SK-N-SH treated with all-trans-retinoic acid at 6 μM for 48 hours (cell line): ENCODE measurements at regions not wholly inside any gene's neighbourhood (a gene's known extent, or its start where the extent isn't known, plus 50 kb on each side); places are given as distances from the start of the nearest gene placed in this dataset.

Experiments
- ATAC-seq: fragments of 200-7000 bp; cut with Tn5 transposase; 3 replicates; pipeline ENCODE4 v1.9.1; 2020; ENCODE audit warnings: mild to moderate bottlenecking, moderate library complexity
- ARNTL ChIP-seq: fragments of 450-650 bp; formaldehyde crosslinking; IDR thresholded peaks from 2 replicates; pipeline ENCODE4 v1.5.0; 2020; ENCODE audit warnings: low read depth, mild to moderate bottlenecking, moderate library complexity, borderline replicate concordance
- BACH2 ChIP-seq: fragments of 250-450 bp; sonication (Bioruptor Pico); IDR thresholded peaks from 2 replicates; pipeline ENCODE4 v1.9.0; 2021; ENCODE audit warnings: mild to moderate bottlenecking, borderline replicate concordance
- CSDC2 ChIP-seq: fragments of 250-450 bp; sonication (Bioruptor Pico); IDR thresholded peaks from 2 replicates; pipeline ENCODE4 v1.5.0; 2020; ENCODE audit warnings: mild to moderate bottlenecking, moderate library complexity
- ESRRG ChIP-seq: fragments of 250-450 bp; sonication (Bioruptor Pico); IDR thresholded peaks from 2 replicates; pipeline ENCODE4 v1.6.1; 2021; ENCODE audit warnings: mild to moderate bottlenecking
- GLIS3 ChIP-seq: fragments of 250-450 bp; sonication (Bioruptor Pico); IDR thresholded peaks from 2 replicates; pipeline ENCODE4 v1.5.0; 2020; ENCODE audit warnings: mild to moderate bottlenecking, moderate library complexity
- ISL1 ChIP-seq: fragments of 250-450 bp; sonication (Bioruptor Pico); IDR thresholded peaks from 2 replicates; pipeline ENCODE4 v2.1.2; 2022; ENCODE audit warnings: mild to moderate bottlenecking, moderate library complexity
- OSR1 ChIP-seq: fragments of 250-450 bp; sonication (Bioruptor Pico); IDR thresholded peaks from 2 replicates; pipeline ENCODE4 v1.8.0; 2022; ENCODE audit warnings: moderate library complexity, mild to moderate bottlenecking, inconsistent platforms
- PPARA ChIP-seq: fragments of 250-450 bp; sonication (Bioruptor Pico); IDR thresholded peaks from 2 replicates; pipeline ENCODE4 v1.5.0; 2020; ENCODE audit warnings: mild to moderate bottlenecking, borderline replicate concordance
- RARB ChIP-seq: fragments of 250-450 bp; sonication (Bioruptor Pico); IDR thresholded peaks from 2 replicates; pipeline ENCODE4 v1.8.0; 2021; ENCODE audit warnings: mild to moderate bottlenecking, moderate library complexity
- SNAI2 ChIP-seq: fragments of 250-450 bp; sonication (Bioruptor Pico); IDR thresholded peaks from 2 replicates; pipeline ENCODE4 v1.5.0; 2020; ENCODE audit warnings: mild to moderate bottlenecking, moderate library complexity
- TCF4 ChIP-seq: fragments of 250-450 bp; sonication (Bioruptor Pico); IDR thresholded peaks from 2 replicates; pipeline ENCODE4 v1.8.0; 2021; ENCODE audit warnings: mild to moderate bottlenecking, moderate library complexity, borderline replicate concordance
- ZC3H10 ChIP-seq: fragments of 250-450 bp; sonication (Bioruptor Pico); IDR thresholded peaks from 2 replicates; pipeline ENCODE4 v1.5.1; 2021; ENCODE audit warnings: mild to moderate bottlenecking, moderate library complexity
- ZFP3 ChIP-seq: fragments of 250-450 bp; sonication (Bioruptor Pico); IDR thresholded peaks from 2 replicates; pipeline ENCODE4 v1.5.0; 2020; ENCODE audit warnings: mild to moderate bottlenecking, moderate library complexity
- ZFP30 ChIP-seq: fragments of 450-650 bp; formaldehyde crosslinking; IDR thresholded peaks from 2 replicates; pipeline ENCODE4 v1.5.0; 2022; ENCODE audit warnings: mild to moderate bottlenecking, moderate library complexity
- ZNF70 ChIP-seq: fragments of 450-650 bp; formaldehyde crosslinking; IDR thresholded peaks from 2 replicates; pipeline ENCODE4 v1.5.0; 2020; ENCODE audit warnings: mild to moderate bottlenecking, moderate library complexity
- ZNF8 ChIP-seq: fragments of 450-650 bp; formaldehyde crosslinking; IDR thresholded peaks from 2 replicates; pipeline ENCODE4 v1.5.0; 2020; ENCODE audit warnings: mild to moderate bottlenecking, moderate library complexity
- TF ChIP-seq, protein P1 (sequence below): fragments of 250-450 bp; sonication (Bioruptor Pico); IDR thresholded peaks from 2 replicates; pipeline ENCODE4 v1.8.0; 2020; ENCODE audit warnings: mild to moderate bottlenecking, moderate library complexity, borderline replicate concordance
- TF ChIP-seq, protein P2 (sequence below): fragments of 250-450 bp; sonication (Bioruptor Pico); IDR thresholded peaks from 2 replicates; pipeline ENCODE4 v1.8.0; 2021; ENCODE audit warnings: low read depth, mild to moderate bottlenecking, moderate library complexity, borderline replicate concordance
- TF ChIP-seq, protein P3 (sequence below): fragments of 250-450 bp; sonication (Bioruptor Pico); IDR thresholded peaks from 2 replicates; pipeline ENCODE4 v1.5.1; 2021; ENCODE audit warnings: mild to moderate bottlenecking, moderate library complexity
- TF ChIP-seq, protein P4 (sequence below): fragments of 250-450 bp; sonication (Bioruptor Pico); IDR thresholded peaks from 2 replicates; pipeline ENCODE4 v1.5.1; 2020; ENCODE audit warnings: low read depth, mild to moderate bottlenecking, moderate library complexity
- TF ChIP-seq, protein P5 (sequence below): fragments of 250-450 bp; sonication (Bioruptor Pico); IDR thresholded peaks from 2 replicates; pipeline ENCODE4 v1.5.0; 2020; ENCODE audit warnings: mild to moderate bottlenecking, moderate library complexity

DNA sequence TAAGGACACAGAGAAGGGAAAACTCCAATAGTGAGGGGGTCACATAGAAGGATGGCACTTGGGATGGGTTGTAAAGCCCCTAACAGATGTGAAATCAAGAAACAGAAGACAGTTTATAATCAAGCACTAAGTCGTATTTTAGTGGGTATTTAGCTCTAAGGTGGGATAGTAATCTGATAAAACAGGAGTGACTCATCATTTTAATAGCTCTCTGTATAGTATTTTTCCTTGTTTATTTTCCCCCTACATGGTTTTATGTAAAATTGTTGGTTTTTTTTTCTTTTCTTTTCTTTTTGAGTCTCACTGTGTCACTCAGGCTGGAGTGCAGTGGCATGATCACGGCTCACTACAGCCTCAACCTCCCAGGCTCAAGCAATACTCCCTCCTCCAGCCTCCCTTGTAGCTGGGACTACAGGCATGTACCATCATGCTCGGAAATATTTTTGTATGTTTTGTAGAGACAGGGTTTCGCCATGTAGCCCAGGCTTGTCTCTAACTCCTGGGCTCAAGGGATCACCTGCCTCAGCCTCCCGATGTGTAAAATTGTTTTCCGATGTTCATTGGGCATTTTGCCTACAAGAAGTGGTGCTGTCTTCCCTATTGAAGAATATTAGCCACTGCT lies 142.6 kb upstream of the SERPINE2 start:
- peak; percentile 55 for ATAC-seq
- TF ChIP-seq SNAI2 (CRISPR knock-in tag) (no peak), ZC3H10 (CRISPR knock-in tag) (no peak), ZFP30 (CRISPR knock-in tag) (no peak)
- TF ChIP-seq, protein P1, sequence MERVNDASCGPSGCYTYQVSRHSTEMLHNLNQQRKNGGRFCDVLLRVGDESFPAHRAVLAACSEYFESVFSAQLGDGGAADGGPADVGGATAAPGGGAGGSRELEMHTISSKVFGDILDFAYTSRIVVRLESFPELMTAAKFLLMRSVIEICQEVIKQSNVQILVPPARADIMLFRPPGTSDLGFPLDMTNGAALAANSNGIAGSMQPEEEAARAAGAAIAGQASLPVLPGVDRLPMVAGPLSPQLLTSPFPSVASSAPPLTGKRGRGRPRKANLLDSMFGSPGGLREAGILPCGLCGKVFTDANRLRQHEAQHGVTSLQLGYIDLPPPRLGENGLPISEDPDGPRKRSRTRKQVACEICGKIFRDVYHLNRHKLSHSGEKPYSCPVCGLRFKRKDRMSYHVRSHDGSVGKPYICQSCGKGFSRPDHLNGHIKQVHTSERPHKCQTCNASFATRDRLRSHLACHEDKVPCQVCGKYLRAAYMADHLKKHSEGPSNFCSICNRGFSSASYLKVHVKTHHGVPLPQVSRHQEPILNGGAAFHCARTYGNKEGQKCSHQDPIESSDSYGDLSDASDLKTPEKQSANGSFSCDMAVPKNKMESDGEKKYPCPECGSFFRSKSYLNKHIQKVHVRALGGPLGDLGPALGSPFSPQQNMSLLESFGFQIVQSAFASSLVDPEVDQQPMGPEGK (CRISPR knock-in tag) = no peak

DNA sequence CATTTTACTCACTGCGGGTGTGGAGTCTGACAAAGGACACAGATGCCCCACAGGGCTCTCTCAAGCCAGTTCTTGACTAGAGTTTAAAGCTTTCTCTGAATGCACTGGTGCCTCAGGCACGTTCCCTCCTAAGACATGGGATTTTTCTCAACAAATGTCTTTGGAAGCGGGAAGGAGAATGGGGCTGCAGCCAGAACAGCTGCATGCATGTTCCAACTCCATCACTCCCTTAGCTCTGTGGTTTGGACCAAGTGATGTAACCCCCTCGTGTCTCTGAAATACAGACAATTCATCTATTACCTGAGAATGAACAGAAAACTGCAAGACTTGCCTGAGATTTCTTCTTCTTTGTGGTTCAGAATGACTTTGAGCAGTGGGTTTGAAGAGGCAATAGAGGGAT lies 141.7 kb upstream of the SERPINE2 start:
- TF ChIP-seq CSDC2 (CRISPR knock-in tag) (no peak), ISL1 (CRISPR knock-in tag) (no peak), BACH2 (CRISPR knock-in tag) (no peak), ESRRG (CRISPR knock-in tag) (no peak), SNAI2 (CRISPR knock-in tag) (no peak), ZFP3 (CRISPR knock-in tag) (no peak), TCF4 (CRISPR knock-in tag) (no peak), ZNF70 (no peak), ZNF8 (CRISPR knock-in tag) (no peak), ZC3H10 (CRISPR knock-in tag) (no peak), PPARA (CRISPR knock-in tag) (no peak), GLIS3 (CRISPR knock-in tag) (no peak), OSR1 (CRISPR knock-in tag) (no peak)
- TF ChIP-seq, protein P2, sequence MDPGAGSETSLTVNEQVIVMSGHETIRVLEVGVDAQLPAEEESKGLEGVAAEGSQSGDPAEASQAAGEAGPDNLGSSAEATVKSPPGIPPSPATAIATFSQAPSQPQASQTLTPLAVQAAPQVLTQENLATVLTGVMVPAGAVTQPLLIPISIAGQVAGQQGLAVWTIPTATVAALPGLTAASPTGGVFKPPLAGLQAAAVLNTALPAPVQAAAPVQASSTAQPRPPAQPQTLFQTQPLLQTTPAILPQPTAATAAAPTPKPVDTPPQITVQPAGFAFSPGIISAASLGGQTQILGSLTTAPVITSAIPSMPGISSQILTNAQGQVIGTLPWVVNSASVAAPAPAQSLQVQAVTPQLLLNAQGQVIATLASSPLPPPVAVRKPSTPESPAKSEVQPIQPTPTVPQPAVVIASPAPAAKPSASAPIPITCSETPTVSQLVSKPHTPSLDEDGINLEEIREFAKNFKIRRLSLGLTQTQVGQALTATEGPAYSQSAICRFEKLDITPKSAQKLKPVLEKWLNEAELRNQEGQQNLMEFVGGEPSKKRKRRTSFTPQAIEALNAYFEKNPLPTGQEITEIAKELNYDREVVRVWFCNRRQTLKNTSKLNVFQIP = no peak
- TF ChIP-seq, protein P3, sequence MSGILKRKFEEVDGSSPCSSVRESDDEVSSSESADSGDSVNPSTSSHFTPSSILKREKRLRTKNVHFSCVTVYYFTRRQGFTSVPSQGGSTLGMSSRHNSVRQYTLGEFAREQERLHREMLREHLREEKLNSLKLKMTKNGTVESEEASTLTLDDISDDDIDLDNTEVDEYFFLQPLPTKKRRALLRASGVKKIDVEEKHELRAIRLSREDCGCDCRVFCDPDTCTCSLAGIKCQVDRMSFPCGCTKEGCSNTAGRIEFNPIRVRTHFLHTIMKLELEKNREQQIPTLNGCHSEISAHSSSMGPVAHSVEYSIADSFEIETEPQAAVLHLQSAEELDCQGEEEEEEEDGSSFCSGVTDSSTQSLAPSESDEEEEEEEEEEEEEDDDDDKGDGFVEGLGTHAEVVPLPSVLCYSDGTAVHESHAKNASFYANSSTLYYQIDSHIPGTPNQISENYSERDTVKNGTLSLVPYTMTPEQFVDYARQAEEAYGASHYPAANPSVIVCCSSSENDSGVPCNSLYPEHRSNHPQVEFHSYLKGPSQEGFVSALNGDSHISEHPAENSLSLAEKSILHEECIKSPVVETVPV (CRISPR knock-in tag) = no peak
- TF ChIP-seq, protein P1 (CRISPR knock-in tag) = no peak
- TF ChIP-seq, protein P4, sequence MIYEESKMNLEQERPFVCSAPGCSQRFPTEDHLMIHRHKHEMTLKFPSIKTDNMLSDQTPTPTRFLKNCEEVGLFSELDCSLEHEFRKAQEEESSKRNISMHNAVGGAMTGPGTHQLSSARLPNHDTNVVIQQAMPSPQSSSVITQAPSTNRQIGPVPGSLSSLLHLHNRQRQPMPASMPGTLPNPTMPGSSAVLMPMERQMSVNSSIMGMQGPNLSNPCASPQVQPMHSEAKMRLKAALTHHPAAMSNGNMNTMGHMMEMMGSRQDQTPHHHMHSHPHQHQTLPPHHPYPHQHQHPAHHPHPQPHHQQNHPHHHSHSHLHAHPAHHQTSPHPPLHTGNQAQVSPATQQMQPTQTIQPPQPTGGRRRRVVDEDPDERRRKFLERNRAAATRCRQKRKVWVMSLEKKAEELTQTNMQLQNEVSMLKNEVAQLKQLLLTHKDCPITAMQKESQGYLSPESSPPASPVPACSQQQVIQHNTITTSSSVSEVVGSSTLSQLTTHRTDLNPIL = no peak
- TF ChIP-seq, protein P5, sequence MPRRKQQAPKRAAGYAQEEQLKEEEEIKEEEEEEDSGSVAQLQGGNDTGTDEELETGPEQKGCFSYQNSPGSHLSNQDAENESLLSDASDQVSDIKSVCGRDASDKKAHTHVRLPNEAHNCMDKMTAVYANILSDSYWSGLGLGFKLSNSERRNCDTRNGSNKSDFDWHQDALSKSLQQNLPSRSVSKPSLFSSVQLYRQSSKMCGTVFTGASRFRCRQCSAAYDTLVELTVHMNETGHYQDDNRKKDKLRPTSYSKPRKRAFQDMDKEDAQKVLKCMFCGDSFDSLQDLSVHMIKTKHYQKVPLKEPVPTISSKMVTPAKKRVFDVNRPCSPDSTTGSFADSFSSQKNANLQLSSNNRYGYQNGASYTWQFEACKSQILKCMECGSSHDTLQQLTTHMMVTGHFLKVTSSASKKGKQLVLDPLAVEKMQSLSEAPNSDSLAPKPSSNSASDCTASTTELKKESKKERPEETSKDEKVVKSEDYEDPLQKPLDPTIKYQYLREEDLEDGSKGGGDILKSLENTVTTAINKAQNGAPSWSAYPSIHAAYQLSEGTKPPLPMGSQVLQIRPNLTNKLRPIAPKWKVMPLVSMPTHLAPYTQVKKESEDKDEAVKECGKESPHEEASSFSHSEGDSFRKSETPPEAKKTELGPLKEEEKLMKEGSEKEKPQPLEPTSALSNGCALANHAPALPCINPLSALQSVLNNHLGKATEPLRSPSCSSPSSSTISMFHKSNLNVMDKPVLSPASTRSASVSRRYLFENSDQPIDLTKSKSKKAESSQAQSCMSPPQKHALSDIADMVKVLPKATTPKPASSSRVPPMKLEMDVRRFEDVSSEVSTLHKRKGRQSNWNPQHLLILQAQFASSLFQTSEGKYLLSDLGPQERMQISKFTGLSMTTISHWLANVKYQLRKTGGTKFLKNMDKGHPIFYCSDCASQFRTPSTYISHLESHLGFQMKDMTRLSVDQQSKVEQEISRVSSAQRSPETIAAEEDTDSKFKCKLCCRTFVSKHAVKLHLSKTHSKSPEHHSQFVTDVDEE (CRISPR knock-in tag) = no peak
- TF ChIP-seq, all 23 proteins: peak for 0
- no peak for ATAC-seq

DNA sequence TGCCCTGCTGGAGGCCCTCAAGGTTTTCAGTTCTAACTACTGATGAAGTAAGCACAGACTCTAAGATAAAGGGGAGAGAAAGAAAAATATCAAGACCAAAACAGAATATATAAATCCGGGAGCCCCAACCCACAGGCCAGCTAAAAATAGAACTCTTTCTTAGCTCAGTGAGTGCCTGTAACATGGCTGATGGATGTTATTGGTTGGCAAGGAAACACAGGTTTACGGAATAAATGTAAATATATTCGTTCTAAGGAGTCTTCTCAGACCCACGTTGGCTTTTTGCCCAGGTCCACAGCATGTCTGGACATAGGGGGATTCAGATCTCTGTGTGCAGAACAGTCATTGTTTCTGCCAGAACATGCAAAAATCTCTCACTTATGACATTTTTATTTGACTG lies 139.0 kb upstream of the SERPINE2 start:
- TF ChIP-seq, protein P4 = no peak
- TF ChIP-seq, protein P5 (CRISPR knock-in tag) = no peak
- TF ChIP-seq ZFP30 (CRISPR knock-in tag) = no peak
- no peak for TF ChIP-seq ZC3H10 (CRISPR knock-in tag)
- no peak for TF ChIP-seq ARNTL (CRISPR knock-in tag)
- no peak for TF ChIP-seq GLIS3 (CRISPR knock-in tag)
- TF ChIP-seq RARB (CRISPR knock-in tag) = no peak
- no peak for ATAC-seq
